Bronchial epithelial cell (primary cell): ENCODE measurements at regions not wholly inside any gene's neighbourhood (a gene's known extent, or its start where the extent isn't known, plus 50 kb on each side); places are given as distances from the start of the nearest gene placed in this dataset.
"Not testable (repeated sequence)": the region's sequence is repeated elsewhere in the genome, so short reads cannot be mapped to it uniquely, and the experiment has no call there.

Source experiments
- DNase-seq: peaks from one replicate; pipeline ENCODE4 v3.0.0-alpha.2; 2010; ENCODE audit warnings: low read depth
- FAIRE-seq: peaks from 2 replicates; lab custom pipeline; 2011; peaks lifted over from hg19 to GRCh38; lab: Jason Lieb, UNC
- H3K27me3 ChIP-seq: 2 replicates; pipeline ENCODE4 v1.5.1; 2011; ENCODE audit warnings: low read length; ENCODE audit not compliant: control insufficient read depth, insufficient read depth
- H3K36me3 ChIP-seq: 2 replicates; pipeline ENCODE4 v1.5.1; 2011; ENCODE audit warnings: low read length; ENCODE audit not compliant: control insufficient read depth, insufficient read depth
- H3K4me3 ChIP-seq: 2 replicates; pipeline ENCODE4 v1.5.1; 2011; ENCODE audit warnings: mild to moderate bottlenecking, low read depth, low read length, control low read depth
- TF ChIP-seq, protein P1 (sequence below): IDR thresholded peaks from 2 replicates; pipeline ENCODE4 v1.5.1; 2011; ENCODE audit warnings: mild to moderate bottlenecking, moderate library complexity, low read length, control low read depth, inconsistent platforms; ENCODE audit not compliant: insufficient read depth, severe bottlenecking

DNA sequence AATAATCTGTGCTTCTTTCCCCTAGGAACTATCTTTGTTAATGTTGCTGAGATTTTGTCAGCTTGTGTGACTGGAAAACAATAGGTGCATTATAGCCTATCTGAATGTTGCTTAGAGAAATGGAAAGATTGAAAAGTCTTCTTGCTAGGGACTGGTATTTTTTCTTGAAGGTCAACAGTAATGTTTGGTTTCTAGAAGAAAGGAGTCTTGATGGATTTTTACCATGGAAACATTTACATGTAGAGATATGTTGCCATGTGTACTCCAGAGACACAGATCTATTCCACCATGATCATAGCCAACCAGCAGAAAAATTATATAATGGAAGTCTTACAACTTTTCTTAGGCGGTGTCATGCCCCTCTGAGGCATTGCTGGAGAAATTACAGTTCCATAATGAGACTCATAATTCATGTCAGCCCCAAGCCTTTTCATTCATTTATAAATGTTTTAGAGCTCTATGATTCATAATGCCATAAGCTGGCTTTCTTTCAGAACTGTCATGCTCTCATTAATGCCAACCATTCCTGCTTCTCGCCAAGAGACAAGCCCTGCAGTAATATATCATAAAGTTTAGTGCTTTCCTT is 175.1 kb upstream of the PTPRZ1 start:
- TF ChIP-seq, protein P1, sequence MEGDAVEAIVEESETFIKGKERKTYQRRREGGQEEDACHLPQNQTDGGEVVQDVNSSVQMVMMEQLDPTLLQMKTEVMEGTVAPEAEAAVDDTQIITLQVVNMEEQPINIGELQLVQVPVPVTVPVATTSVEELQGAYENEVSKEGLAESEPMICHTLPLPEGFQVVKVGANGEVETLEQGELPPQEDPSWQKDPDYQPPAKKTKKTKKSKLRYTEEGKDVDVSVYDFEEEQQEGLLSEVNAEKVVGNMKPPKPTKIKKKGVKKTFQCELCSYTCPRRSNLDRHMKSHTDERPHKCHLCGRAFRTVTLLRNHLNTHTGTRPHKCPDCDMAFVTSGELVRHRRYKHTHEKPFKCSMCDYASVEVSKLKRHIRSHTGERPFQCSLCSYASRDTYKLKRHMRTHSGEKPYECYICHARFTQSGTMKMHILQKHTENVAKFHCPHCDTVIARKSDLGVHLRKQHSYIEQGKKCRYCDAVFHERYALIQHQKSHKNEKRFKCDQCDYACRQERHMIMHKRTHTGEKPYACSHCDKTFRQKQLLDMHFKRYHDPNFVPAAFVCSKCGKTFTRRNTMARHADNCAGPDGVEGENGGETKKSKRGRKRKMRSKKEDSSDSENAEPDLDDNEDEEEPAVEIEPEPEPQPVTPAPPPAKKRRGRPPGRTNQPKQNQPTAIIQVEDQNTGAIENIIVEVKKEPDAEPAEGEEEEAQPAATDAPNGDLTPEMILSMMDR = no peak
- no peak overlapping the region for H3K4me3 ChIP-seq
- H3K27me3 ChIP-seq = no peaks in the 10 kb centered on the region
- H3K36me3 ChIP-seq = no peaks in the 10 kb centered on the region
- FAIRE-seq (no peak), DNase-seq (peak; percentile 48)

DNA sequence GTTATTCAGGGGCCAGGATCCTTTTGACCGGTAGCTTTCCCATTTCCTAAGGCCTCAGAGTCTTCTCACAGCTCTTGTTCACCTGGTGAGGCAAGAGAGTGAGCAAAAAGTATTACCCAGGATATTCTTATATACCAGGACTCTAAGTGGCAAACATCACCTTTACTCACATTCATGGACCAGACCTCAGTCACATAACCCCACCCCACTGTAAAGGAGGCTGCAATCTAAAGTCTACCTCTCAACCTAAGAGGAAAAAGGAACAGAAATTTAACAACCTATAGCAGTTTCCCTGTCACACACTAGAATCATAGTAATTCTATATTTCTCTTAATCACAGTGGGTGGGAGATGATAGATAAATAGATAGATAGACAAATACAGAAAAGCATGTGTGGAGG is 176.0 kb upstream of the PTPRZ1 start:
- no peaks in the 10 kb centered on the region for H3K27me3 ChIP-seq
- TF ChIP-seq, protein P1 = no peak
- no peaks in the 10 kb centered on the region for H3K36me3 ChIP-seq
- H3K4me3 ChIP-seq = no peak overlapping the region
- FAIRE-seq (no peak), DNase-seq (no peak)

DNA sequence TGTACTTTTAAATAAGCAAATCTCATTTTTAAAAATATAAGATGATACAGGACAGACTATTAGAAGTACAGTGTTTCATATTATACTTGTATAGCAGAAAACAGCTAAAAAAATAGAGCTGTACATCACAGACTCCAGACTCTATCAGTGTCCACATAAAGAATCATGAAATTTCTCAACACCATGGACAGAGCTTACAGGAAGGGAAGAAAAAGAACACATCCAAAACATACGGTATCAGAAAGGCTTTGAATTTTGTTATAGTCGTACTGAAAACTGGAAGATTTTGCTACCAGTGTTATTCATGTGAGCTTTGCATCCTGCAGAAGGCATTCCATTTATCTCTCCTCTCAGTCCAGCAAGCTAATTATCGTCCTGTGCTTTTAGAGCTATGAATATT is 183.2 kb upstream of the PTPRZ1 start:
- Histone ChIP-seq H3K36me3 (no peaks in the 10 kb centered on the region), H3K4me3 (no peak overlapping the region), H3K27me3 (no peaks in the 10 kb centered on the region)
- FAIRE-seq (no peak), DNase-seq (no peak)
- TF ChIP-seq, protein P1 = no peak

DNA sequence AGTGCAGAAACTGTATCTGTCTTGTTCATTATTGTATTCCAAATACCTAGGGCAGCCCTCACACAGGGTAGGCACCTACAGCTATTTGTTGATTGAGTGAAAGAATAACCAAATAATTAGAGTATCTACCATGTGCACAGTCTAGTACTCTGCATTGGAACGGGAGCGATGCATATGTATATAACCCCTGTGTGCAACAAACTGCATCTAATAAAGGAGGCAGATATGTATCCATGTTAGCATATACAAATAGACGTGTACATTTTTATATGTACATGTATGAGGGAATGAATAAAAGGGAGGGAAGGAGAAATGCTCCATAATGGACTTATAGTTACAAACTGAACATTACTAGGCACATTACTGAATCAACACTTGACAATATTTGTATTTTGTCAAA is 191.3 kb upstream of the PTPRZ1 start:
- FAIRE-seq (no peak), DNase-seq (no peak)
- no peak overlapping the region for H3K4me3 ChIP-seq

DNA sequence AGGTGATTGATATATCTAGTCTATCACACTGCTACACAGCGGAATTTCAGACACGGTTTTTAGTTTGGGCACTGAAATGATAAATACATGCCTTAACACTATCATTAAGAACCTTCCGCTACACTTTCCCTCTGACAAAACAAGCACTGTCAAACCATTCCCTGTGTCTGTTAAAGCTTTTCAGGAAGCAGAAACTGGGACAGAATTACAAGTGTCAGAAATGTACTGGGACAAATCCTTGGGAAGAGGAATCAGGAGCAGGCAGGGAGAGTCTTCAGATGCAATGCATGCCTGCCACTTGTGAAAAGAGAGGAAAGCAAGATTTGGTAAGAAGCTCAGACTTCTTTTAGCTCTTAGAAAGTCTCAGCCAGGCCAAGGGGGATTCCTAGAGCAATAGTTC is 196.8 kb upstream of the PTPRZ1 start:
- Histone ChIP-seq H3K36me3 (no peaks in the 10 kb centered on the region), H3K4me3 (no peak overlapping the region), H3K27me3 (no peaks in the 10 kb centered on the region)
- FAIRE-seq = no peak
- no peak for DNase-seq
- TF ChIP-seq, protein P1 = no peak

More for the DNA sequence above, 191.3 kb upstream of the PTPRZ1 start:
- TF ChIP-seq, protein P1 = no peak
- no peaks in the 10 kb centered on the region for H3K36me3 ChIP-seq
- H3K27me3 ChIP-seq = no peaks in the 10 kb centered on the region

DNA sequence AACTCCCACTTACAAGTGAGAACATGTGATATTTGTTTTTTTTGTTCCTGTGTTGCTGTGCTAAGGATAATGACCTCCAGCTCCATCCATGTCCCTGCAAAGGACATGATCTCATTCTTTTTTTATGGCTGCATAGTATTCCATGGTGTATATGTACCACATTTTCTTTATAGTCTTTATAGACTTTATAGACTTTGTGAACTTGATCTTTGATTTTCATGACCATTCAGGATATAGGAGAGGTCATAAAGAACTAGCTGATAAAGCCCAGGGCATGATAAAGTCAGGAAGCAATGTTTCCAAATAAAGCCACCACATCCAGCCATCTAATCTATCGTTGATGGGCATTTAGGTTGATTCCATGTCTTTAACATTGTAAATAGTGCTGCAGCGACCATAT is 198.5 kb upstream of the PTPRZ1 start:
- not testable (repeated sequence) for DNase-seq, FAIRE-seq, H3K27me3 ChIP-seq, H3K36me3 ChIP-seq, H3K4me3 ChIP-seq
